ENCODE measurements at regions not wholly inside any gene's neighbourhood (a gene's known extent, or its start where the extent isn't known, plus 50 kb on each side); places are given as distances from the start of the nearest gene placed in this dataset.
A peak's percentile ranks its signal among the peaks of the same experiment; 100 is the strongest.

- no peak for DNase-seq (ENCODE audit: low spot score)
Observed at GRCh38 chr15:59953392-59953883, 50.7 kb upstream of the FOXB1 start.

DNA sequence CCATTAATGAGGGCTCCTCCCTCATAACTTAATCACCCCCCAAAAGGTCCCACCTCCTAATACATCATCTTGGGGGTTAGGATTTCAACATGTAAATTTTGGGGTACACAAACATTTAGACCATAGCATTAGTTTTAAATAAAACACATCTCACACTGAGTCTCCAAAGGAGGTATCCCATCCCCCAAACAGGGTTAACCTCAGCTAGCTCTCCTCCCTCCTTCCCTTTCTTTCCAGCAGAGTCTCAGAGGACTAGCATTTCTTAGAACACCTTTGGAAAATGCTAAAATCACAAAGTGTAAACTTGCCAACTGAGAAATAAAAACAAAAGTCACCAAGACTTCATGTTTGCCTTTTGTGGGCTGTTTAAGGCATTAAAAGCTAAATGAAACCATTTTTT is 51.2 kb upstream of the FOXB1 start:
- no peak for DNase-seq (ENCODE audit: low spot score)

GRCh38 chr15:59950603-59951388 is 53.3 kb upstream of the FOXB1 start:
- no peak for DNase-seq (ENCODE audit: low spot score)

DNA sequence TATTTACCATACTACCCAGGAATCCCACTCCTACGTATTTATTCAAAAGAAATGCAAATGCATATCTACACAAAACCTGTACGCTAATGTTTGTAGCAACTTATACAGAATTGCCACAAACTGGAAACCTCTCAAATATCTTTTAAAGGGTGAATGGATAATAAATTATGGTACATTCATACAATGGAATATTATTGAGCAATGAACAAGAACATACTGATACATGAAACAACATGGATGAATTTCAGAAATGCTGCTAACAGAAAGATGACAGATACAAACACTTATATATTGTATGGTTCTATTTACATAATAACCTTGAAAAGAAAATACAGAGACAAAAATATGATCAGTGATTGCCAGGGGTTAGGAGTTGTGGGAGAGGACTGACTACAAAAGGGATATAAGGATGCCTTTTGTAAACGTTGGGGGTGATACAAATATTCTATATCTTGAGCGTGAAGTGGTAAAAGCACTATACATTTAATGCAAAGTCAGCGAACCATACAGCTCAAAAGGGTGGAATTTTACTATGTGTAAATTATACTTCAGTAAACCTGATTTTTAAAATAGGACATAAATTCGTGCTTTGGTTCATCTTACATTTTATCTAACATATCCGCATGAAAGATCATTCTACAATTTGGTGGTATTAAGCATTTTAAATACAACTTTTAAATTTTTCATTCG is 55.0 kb upstream of the FOXB1 start:
- no peak for DNase-seq (ENCODE audit: low spot score)

GRCh38 chr15:59946084-59946483 is 58.0 kb upstream of the FOXB1 start:
- DNase-seq (ENCODE audit: low spot score): no peak

DNA sequence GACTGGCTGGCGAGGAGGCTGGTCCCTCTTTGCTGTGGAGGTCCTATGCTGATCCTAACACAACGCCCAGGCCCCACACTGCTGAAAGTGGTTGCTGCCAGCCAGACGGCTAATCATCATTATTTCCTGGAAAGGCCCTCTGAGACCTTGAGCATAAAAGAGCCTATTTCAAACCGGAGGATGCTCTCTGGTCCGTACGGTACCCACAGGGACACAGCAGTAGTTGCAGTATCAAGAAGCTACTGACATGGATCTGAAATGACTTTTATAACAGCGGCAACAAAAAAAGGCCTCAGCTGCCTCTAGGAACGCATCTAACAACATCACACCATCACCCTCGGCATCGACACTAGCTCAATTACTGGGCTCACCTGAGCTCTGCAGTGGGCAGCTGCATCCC is 59.1 kb upstream of the FOXB1 start:
- DNase-seq (ENCODE audit: low spot score): no peak

- DNase-seq (ENCODE audit: low spot score): peak; percentile 53
Observed at GRCh38 chr15:59941612-59942011, 62.5 kb upstream of the FOXB1 start.

GRCh38 chr15:59940928-59941327 is 63.2 kb upstream of the FOXB1 start:
- no peak for DNase-seq (ENCODE audit: low spot score)

- no peak for DNase-seq (ENCODE audit: low spot score)
Observed at GRCh38 chr15:59940456-59940855, 63.7 kb upstream of the FOXB1 start.

DNA sequence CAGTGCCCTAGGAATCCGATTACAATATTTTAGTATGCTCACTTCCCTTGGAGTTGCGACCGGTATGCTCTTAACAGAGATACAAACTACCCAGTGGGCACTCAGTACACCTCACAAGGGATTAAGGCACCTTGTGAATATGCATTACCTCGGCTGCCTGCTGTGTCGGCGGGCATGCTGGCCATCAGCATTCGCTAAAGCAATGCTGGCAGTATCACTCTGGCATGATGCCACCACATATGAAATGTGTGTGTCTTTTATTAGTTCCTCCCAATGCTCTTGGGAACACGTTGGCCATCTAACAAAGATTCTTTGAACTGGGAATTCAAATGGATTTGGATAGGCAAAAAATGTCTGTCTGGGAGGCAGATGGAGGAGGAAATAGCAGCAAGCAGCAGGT is 67.4 kb upstream of the FOXB1 start:
- DNase-seq (ENCODE audit: low spot score): no peak

- peak; percentile 48 for DNase-seq (ENCODE audit: low spot score)
Observed at GRCh38 chr15:59933607-59934006, 70.5 kb upstream of the FOXB1 start.

DNA sequence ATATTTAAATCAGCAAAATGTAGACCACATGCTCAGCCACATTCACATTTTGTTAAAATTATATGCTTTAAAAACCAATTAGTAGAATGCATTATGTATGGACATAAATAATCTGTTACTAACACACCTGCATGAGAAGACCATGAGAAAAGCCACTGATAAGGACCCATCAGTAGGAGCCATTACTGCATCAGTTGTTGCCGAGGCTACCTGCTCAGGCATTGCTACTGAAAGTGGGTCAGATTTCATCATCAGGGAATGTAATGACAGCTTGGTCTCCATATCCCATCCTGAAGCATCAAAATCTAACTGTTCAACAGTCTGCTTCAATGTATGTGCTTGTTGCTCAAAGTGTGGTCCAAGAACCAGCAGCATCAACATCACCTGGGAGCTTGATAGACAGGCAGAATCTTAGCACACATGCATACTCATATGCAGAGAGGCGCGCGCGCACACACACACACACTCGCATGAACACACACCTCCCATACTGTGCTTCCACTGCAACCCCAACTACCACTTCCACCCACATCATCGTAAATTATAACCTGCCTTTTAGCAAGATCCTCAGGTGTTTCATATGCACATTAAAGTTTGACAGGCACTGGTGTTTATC is 72.4 kb upstream of the FOXB1 start:
- no peak for DNase-seq (ENCODE audit: low spot score)

- peak; percentile 24 for DNase-seq (ENCODE audit: low spot score)
Observed at GRCh38 chr15:59924812-59925522, 79.1 kb upstream of the FOXB1 start.

DNA sequence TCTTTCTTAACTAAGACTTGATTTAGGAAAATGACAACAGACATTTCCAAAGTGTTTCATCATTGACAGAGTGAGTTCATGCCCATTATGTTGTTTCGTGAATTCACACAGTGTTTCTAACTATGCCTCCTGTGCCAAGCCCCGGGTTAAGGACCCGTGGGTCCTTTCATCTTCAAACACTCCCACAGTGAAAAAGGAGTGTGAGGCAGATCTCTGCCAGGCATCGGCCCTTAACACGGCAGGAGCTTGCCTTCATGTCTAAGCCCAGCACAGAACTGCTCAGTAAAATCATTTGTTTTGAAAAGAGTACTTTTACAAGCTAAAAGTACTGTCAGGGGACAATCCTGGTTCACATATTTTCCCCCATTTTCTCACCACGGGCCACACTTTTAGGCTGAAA is 80.0 kb upstream of the FOXB1 start:
- no peak for DNase-seq (ENCODE audit: low spot score)

DNA sequence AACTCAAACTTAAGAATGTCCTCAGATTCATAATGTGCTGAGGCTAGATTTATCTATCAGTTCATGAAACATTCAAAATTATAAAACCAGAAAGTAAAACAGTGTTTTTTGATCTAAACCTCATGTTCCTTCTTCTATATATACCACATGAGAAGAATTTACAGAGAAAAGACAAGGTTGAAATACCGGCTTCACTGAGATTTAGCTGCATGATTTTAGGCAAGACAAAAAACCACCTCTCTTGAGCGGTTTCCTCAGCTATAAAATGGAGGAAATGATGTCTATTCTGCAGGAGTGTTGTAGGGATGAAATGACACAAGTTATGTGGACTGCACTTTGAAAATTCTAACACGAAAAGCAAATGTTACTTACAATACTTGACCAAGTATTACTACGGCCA is 80.6 kb upstream of the FOXB1 start:
- DNase-seq (ENCODE audit: low spot score): no peak

- DNase-seq (ENCODE audit: low spot score): peak; percentile 87
Observed at GRCh38 chr15:59918994-59919951, 84.8 kb upstream of the FOXB1 start.

- peak; percentile 66 for DNase-seq (ENCODE audit: low spot score)
Observed at GRCh38 chr15:59917504-59918157, 86.5 kb upstream of the FOXB1 start.

DNA sequence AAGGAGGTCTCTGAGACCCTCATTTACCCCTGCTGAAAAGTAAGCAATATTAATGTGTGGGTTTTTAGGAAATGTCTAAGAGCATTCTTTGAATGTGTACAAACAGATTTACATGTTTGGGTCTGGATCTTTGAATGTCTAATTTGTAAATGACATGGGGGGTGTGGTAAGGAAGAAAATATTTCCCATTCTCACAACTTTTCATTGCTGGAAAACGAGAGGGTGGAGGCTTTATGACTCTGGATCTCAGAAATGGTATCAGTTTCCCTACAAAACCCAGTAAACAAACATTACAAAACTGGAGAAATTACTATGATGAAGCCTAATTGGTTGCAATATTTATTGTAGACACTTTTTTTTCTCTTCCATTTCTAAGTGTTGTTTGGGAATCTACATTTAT is 98.1 kb upstream of the FOXB1 start:
- DNase-seq (ENCODE audit: low spot score): no peak

DNA sequence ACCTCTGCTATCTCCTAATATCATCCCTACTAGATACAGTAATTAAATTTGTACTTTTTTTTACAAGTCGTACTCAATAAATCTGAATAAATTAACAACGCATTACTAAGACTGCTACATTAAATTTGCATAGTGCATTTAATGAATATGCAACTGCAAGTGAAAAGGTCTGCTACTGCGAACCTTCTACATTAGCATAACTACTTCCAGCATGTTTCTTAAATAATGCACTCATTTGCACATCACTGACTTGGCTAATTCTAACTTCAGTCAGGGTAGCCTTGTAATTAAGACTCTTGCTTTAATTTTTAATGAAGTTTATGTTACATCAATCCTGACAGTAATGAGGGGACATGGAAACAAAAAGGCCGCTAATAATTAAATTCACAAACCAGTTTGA is 98.9 kb upstream of the FOXB1 start:
- DNase-seq (ENCODE audit: low spot score): no peak

- no peak for DNase-seq (ENCODE audit: low spot score)
Observed at GRCh38 chr15:59904450-59905135, 99.5 kb upstream of the FOXB1 start.

All from A172 (cell line).